ENCODE measurements at regions not wholly inside any gene's neighbourhood (a gene's known extent, or its start where the extent isn't known, plus 50 kb on each side); places are given as distances from the start of the nearest gene placed in this dataset.
"Not testable (repeated sequence)": the region's sequence is repeated elsewhere in the genome, so short reads cannot be mapped to it uniquely, and the experiment has no call there.

DNA sequence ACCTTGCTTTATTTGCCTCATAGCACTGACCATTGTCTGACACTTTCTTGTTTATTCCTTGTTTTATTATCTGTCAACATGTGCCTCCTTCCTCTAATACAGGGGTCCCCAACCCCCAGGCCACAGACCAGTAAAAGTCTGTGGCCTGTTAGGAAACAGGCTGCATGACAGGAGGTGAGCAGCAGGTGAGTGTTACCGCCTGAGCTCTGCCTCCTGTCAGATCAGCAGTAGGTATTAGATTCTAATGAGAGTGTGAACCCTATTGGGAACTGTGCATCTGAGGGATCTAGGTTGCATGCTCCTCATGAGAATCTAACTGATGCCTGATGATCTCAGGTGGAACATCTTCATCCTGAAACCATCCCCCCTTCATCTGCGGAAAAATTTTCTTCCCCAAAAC lies 228.0 kb downstream of the HINT1 start:
- no peak for DNase-seq

DNA sequence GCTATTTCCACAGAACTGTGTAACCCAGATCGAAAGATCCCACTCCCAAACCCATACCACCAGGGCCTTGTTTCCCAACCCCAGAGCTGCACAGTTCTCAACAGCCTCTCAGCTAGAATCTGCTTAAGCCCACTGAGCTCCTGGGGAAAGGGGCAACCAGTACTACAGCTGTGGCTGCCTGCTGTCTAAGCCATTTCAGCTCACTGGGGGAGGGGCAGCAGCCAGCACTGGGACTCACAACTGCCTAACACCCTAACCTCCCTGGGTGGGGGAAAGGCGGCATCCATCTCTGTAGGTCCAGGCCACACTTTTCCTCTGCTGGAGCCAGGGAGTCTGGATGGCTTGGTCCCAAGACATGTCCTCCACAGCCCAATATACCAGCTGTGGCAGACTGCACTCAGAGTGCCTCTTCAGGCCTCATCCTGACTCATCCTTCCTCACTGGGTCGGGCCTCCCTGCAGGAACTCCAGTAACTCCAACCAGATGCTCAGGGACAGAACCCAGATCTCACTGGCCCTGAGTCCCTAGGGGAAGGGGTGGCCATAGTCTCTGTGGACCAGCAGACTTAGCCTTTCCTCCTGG lies 241.4 kb downstream of the HINT1 start:
- DNase-seq, result no peak

DNA sequence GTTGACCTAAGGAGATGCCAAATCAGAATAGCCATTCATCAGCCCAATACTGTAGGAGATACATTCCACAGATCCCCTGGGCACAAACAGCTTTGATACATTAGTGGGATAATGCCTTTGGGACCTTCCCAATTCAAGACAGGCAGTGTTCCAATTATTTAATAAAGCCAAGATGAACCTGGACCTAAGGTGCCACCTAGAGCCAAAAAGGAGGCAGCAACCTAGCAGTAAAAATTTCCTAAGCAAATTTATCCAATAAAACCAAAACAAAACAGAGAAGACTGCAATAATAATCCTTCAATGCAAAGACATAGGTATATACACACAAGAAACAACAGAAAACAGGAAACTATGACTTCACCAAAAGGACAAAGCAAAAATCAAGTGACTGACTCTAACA lies 253.0 kb downstream of the HINT1 start:
- no peak for DNase-seq

DNA sequence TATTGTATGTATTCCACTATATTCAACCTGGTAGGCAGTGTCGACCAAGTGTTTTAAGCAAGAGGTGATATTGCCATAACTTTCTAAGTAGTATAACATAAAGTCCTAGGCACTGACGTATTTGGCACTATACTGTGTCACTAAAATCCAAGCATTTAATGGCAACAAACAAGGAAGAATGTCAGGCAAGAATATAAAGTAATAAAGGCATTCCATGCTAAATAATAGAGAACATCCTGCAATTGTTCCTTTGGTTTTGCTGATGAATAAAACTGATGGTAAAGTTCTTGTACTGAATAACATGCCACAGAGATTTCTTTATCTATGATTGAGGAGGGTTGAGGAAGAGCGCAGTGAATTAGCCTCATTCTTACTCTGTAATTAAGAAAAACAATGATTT lies 256.9 kb downstream of the HINT1 start:
- no peak for DNase-seq

DNA sequence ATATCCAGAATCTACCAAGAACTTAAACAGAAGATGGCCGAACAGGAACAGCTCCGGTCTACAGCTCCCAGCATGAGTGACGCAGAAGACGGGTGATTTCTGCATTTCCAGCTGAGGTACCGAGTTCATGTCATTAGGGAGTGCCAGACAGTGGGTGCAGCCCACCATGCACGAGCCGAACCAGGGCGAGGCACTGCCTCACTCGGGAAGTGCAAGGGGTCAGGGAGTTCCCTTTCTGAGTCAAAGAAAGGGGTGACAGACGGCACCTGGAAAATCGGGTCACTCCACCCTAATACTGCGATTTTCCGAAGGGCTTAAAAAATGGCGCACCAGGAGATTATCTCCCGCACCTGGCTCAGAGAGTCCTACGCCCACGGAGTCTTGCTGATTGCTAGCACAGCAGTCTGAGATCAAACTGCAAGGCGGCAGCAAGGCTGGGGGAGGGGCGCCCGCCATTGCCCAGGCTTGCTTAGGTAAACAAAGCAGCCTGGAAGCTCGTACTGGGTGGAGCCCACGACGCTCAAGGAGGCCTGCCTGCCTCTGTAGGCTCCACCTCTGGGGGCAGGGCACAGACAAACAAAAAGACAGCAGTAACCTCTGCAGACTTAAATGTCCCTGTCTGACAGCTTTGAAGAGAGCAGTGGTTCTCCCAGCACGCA lies 267.4 kb downstream of the HINT1 start:
- not testable (repeated sequence) for DNase-seq

DNA sequence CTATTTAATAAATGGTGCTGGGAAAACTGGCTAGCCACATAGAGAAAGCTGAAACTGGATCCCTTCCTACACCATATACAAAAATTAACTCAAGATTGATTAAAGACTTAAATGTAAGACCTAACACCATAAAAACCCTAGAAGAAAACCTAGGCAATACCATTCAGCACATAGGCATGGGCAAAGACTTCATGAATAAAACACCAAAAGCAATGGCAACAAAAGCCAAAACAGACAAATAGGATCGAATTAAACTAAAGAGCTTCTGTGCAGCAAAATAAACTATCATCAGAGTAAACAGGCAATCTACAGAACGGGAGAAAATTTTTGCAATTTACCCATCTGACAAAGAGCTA lies 267.9 kb downstream of the HINT1 start:
- not testable (repeated sequence) for DNase-seq

DNA sequence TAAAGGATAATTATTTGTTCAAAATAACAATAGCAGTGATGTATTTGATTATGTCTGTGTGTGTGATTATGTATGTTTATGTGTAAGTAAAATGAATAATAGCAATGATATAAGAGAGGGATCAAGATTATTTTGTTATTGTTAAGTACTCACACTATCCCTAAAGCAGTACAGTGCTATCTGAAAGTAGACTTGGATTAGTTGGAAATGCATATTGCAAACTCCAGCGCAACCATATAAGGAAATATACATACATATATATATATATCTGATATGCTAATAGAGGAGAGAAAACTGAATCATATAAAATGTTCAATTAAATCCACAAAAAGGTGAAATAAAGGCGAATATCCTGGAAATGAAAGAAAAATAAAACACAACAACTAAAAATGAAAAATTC lies 268.4 kb downstream of the HINT1 start:
- DNase-seq, result no peak

DNA sequence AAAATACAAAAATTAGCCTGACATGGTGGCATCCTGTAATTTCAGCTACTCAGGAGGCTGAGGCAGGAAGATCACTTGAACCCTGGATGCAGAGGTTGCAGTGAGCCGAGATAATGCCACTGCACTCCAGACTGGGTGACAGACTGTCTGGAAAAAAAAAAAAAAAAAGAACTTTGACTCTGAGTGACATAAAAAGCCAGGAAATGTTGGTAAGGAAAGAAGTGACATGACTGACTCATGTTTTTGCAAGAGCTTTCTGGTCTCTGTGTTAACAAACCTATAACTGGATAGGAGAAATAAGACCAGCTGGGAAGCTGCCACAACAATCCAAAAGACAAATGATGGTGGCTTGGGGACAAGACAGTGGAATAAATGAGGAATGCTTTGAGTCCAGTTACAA lies 272.1 kb downstream of the HINT1 start:
- DNase-seq, result no peak

DNA sequence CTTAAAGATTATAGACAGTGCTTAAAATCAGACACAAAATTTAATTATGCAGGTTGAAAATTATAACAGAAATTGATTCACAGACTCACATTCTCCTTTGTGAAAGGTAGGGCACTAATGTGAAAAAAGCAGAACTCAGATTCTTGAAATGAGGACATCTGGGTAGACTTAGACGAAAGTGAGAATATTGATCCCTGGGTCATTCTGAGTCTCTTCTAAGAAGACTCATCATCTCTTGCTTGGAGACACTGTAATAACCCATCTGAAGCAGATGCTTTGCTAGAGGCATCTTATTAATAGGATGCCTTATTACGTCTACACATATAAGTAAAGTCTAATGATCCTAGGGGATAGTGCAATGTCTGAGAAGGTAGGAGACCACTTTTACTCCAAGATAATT lies 274.4 kb downstream of the HINT1 start:
- no peak for DNase-seq

DNA sequence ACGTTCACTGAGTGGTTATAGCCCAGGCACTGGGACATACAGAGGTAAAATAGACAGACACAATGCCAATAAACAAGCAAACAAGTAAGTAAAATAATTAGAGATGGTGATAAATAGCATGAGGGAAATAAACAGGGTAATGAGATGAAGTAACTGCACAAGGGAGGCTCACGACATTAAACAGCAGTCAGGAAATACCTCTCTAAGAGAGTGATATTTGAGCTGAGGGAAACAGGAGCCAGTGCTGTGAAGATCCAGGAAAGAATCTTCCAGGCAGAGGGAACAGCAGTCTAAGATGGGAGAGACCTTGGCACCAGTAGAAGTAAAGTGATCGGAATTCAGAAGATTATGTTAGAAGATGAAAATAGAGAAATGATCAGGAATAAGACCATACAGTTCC lies 279.4 kb downstream of the HINT1 start:
- no peak for DNase-seq

DNA sequence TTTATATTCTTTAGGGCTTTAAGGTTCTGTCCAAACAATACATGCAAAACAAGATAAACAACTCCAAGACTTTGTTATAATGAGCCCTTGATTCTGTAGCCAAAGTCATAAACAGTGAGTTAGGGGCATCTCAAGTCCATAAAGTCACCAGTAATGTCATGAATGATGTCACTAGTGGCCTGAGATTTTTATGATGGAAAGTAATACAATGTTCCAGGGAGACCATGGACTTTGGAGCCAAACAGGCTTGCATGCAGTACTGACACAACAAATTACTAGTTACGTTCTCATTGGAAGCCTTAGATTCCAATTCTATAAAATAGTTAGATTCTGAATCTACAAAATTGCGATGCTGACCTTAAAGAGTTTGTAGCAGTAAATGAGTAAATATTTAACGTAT lies 280.0 kb downstream of the HINT1 start:
- no peak for DNase-seq

DNA sequence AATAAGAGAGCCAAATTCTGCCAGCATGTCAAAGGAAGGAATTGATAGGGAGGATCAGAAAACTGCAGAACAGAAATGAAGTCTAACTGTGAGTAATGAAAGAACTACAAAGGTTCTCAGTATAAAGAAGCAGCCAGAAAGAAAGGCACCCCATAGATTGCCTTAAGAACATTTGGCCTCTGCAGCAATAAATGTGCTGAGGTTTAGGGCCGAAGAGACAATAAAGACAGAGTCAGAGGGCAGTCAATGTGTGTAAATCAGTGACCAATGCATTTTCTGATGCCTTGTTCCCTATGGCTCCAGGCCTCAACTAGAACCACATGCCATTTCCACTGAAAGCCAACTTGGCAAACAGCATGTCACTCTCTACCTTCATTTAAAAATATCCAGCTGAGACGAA lies 281.0 kb downstream of the HINT1 start:
- no peak for DNase-seq

DNA sequence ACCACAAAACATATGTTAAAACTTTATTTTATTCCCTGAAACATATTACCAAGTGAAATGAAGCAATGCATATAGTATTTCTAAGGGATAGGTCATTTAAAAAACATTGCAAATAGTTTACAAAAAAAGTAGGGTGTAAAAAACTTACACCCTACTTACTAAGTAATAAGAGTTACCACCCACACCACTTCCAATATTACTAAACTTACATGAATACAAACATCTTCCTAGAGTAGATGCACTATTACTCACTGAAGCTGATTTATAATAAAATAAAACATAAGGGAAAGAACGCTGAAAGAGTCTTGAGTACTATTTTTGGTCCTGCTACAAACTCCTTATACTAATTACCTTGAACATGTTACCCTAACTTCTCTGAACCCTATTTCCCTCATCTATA lies 289.4 kb downstream of the HINT1 start:
- DNase-seq, result no peak

DNA sequence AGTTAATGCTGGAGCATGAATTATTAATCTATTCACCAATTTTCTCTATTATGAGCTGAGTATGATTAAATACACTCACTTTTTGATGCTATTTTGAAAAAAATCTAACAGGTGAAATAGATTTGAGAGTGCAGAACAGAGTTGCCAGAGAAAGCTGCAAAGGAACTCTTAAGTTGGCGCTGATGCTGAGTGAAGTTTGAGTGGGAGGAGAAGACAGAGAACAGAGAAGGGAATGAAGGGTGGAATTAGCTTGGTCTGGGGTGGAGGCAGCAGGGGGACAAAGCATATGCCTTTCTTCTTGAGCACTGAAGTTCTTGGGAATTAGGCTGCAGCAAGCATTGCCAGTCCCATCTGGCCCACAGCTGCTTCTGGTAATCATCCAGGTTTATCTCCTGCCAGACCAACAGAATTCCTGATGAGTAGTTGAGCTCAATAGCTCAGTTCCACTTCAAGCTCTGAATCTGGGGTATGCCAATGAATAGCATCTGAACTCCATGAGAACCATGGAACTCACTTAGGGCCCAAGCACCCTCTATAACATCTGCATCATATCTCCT lies 290.1 kb downstream of the HINT1 start:
- no peak for DNase-seq

DNA sequence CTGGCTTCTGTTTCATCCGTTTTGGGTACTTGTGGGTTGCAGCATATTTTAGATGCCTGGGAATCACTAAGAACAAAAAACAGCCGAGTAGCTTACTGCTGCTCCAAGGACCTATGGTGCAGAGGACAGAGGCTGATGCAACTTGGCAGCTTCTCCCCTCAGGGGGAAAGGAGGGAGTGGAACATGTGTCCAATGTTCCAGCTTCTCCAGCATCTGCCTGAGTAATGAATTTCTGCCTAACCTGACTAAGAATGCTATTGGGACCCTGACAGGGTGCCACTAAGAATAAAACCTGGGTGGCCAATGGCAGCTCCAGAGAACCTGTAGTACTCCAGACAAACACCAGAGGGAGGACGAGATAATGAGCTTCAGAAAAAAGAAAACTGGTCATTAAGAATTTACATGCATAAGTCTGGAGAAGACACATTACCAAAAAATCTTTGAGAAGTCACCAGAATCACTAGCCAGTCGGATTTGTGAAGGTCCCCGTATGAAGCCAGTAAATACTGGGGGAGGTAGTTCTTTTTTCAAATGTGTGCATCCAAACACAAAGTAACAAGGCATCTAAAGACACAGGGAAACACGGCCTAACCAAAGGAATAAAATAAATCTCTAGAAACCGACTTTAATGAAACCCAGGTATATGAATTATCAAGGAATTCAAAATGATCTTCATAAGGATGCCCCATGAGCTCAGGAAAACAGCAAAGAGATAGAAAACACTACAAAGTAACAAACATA lies 293.5 kb downstream of the HINT1 start:
- peak in 1 of 2 experiments; percentile 45 for DNase-seq

DNA sequence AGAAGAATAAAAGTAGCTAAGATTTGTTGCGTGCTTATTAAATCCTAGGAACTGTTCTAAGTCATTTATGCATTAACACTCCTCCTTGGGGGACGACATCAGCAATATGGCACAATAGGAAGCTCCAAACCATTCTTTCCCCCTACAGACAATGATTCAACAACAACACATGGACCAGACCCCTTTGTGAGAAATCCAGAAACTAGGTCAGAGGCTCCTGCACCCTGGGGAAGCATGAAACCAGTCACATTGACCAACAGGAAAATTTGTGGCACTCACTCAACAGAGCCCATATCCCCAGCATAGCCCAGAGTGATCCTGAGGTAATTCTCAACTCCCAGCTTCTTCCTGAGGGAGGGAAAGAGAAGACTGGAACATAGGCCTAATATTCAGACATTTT lies 294.4 kb downstream of the HINT1 start:
- no peak for DNase-seq

DNA sequence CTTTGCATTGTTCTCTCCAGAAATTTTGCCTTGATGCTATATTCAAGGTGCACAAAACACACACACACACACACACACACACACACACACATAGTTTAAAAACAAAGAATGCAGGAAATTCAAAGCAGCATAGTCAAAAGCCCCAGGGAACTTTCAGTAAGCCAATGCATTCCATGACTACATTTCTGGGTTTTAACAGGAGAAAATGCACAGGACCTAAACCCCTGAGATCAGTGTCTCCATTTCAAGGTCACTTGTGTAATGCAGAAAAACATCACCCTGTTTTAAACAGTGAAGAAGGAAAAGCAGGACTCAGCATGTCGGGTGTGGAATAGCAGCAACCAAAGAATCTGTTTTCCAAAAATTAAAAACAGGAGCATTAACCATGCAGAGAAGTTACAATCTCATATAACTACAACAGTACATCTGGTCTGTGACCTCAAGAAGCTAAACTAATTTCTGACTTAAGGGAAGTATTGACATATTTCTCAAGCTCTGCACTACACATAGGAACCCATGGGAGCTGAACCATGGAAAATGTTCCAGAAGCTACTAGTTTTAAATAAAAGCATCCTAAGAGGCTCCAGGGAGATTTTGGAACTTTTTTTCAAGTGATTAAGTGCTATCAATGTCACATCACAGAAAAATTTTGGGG lies 296.7 kb downstream of the HINT1 start:
- no peak for DNase-seq

DNA sequence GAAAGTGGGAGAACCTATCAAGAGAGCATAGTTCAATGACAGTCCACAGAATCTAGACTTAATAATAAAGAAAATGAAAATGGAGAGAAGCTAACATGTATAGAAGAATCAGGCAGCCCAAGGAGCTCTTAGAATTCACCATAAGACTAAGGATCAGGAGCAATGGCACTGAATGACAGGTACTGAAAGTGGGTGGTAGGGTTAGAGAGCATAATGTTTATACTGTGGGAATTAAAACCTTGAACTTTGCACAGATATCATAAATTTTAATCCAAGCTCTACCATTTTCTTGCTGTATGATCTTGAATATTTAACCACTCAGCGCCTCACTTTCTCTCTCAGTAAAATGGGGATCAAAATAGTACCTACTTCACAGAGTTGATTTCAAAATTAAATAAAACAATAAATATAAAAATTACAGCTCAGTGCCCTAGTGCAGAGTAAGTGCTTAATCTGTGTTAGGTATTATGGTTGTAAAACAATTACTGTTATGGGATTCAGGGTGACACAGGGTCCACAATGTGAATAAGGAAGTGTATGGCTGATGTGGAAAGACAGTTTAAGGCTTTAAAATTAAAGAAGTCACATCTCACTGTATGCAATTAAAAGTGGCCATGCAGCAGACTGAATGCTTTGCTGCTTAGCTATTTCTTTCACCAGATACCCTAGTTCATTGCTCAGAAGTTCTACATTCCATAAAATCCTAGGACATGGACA lies 319.8 kb downstream of the HINT1 start:
- no peak for DNase-seq

DNA sequence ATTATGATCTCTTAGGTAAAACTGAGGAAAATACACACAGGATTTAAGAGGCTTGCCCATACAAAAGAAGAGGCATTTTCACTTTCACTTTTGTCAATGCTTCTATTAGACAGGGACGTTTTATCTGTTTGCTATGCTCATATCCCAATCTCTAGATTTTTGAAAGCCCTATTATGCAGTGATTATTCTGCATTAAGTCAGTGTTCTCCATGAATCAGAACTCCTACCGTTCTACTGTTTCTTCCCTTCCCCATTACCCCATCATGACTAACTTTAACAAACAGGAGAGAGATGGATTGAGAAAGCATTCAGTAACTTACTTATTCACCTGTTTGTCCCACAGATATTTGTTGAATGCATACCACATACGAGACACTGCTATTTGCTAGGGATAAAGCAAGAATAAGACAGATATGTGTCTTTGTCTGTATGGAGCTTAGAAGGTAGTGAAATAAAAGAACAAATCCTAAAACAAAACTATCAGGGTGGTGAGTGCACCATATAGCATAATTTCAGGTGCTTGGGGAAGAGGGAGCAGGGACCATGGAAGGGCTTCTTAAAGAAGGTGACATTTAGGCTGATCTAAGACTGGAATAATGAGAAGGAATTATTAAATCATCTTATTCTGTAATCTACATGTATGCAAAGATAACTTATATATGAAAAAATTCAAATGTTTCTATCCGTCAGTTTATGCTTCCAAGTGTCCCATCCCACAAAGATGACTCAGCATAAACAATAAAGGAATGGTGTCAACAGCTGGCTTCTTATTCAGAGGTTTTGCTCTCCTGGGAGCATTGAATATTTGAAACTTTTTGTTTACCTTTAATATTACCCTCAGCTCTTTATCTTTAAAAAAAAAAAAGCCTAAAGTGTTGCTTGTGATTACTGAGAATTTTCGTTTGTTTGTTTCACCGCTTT lies 328.1 kb downstream of the HINT1 start:
- no peak for DNase-seq

DNA sequence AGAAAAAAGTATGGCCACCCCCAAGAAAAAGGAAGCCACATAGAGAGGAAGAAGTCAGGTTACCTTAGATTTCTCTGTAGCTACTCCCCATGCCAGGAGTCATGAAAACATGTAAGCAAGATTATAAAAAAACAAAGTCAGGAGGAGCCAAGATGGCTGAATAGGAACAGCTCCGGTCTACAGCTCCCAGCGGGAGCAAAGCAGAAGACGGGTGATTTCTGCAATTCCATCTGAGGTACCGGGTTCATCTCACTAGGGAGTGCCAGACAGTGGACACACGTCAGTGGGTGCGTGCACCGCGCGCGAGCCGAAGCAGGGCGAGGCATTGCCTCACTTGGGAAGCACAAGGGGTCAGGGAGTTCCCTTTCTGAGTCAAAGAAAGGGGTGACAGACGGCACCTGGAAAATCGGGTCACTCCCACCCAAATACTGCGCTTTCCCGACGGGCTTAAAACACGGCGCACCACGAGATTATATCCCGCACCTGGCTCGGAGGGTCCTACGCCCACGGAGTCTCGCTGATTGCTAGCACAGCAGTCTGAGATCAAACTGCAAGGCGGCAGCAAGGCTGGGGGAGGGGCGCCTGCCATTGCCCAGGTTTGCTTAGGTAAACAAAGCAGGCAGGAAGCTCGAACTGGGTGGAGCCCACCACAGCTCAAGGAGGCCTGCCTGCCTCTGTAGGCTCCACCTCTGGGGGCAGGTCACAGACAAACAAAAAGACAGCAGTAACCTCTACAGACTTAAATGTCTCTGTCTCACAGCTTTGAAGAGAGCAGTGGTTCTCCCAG lies 347.3 kb downstream of the HINT1 start:
- DNase-seq, result not testable (repeated sequence)

DNA sequence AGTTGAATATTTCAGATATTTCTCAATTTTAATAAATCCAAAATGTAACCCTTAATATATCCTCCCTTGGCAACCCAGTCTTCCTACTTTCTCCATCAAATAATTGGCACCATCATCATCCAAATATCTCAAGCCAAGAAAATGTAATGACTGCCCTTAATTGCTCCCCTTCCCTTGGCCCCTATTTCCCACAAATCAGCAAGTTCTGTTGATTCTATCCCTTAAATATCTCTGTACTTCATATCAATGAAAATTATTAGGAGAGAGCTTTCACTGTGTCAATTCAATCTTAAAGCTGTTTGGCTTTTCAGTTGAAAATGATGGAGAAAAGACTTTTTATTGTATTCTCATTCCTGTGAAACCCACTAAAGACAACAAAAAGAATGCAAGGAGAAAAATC lies 349.8 kb downstream of the HINT1 start:
- DNase-seq, result no peak

Measured in SW 1271 (cell line).